T-helper 2 cell (primary cell): ENCODE measurements at regions not wholly inside any gene's neighbourhood (a gene's known extent, or its start where the extent isn't known, plus 50 kb on each side); places are given as distances from the start of the nearest gene placed in this dataset.

ENCODE experiments used
- DNase-seq, 5 experiments: peaks; one replicate each; pipeline versions ENCODE4 v3.0.0 to v3.0.0-alpha.2; 2012 to 2022

DNA sequence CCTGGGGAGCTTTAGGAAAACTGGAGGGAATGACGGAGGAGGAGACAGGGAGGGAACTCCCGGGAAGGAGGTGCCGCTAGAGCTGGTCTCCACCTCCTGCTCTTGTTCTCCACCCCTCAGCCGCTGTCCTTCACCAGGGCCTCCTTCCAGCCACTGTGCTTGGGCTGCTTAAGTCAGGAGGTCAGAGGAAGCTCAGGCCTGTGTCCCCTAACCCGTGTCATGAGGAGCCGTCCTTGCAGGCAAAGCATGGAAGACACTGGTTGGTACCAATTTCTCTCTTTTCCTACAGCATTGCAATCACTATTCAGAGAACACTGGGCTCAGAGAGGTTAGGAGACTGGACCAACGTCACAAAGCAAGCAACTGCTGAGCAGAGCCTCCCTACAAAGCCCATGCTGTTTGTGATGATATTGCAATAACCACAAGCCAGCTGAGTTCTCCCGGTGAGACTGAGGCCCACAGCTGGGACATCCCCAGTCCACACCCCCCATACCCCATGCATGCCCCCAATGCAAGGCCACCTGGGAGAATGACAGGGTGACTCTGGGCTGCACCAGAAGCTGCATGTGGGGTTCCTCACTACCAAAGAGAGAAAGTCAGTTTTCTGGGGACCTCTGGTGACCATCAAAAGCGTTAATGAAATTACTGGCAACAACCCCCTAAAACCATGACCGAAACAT is 427.5 kb downstream of the NPHP4 start:
- no peak for DNase-seq

DNA sequence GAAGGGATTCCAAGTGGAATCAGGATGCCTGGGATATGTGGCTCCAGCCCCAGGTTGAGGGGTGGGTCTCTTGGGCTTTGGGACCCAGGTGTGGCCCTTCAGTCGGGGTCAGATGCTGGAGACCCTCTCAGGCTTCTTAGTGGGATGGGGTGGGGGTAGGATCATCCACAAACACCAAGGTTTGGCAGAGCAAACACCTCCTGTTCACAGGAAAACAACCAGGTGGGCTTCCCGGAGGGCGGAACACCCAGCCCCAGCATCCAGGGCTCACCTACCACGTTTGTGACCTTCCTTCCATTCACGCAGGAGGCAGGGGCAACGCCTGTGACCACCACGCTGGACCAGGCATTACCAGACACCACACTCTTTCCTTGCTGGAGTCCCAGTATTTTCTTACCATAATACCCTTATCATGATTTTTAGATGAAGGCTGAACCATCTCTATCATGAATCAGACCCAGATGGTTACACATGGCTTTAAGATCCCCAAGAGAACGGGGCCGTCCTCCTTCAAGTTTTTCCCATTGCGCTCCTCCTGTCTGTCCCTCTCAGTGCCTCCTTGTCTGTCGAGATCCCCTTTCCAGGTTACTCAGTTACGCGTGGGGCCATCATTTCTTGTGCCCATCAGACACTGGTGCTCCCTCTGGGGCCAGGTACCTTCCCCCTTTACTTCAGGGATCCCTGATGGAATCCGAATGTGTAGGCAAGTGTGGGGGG is 428.2 kb downstream of the NPHP4 start:
- DNase-seq: no peak

DNA sequence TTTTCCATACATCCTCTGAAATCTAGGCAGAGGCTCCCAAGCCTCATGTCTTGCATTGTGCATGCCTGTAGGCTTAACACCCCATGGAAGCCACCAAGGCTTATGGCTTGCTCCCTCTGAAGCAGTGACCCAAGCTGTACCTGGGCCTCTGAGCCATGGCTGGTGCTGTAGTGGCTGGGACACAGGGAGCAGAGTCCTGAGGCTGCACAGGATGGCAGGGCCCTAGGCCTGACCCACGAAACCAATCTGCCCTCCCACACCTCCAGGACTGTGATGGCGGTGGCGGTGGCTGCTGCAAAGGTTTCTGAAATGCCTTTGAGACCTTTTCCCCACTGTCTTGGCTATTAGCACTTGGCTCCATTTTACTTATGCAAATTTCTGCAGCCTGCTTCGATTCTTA is 429.5 kb downstream of the NPHP4 start:
- no peak for DNase-seq

DNA sequence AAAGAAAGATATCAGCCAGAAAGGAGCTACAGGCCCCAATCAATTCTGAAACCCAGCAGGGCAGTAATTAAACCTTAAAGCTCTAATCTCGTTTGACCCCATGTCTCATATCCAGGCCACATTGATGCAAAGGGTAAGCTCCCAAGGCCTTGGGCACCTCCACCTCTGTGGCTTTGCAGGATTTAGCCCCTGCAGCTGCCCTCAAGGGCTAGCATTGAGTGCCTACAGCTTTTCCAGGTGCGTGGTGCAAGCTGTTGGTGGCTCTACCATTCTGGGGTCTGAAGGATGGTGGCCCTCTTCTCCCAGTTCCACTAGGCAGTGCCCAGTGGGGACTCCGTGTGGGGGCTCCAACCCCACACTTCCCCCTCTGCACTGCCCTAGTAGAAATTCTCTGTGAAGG is 429.9 kb downstream of the NPHP4 start:
- no peak for DNase-seq

DNA sequence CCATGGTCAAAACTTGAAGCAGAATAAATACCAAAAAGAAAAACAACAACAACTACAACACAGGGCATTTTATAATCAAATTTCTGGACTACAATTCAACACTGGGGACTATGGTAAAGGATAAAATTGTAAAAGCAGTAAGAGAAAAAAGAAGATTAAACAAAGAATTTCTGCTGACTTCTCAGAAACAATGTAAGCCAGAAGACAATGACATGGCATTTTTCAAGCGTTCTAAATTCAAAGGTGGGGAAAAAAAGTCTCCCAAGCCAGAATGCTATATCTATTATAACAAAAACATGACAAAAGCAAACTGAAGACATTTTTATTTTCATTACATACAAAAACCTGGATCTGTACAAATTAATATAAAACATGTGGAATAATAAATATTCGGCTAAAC is 433.1 kb downstream of the NPHP4 start:
- DNase-seq: no peak

DNA sequence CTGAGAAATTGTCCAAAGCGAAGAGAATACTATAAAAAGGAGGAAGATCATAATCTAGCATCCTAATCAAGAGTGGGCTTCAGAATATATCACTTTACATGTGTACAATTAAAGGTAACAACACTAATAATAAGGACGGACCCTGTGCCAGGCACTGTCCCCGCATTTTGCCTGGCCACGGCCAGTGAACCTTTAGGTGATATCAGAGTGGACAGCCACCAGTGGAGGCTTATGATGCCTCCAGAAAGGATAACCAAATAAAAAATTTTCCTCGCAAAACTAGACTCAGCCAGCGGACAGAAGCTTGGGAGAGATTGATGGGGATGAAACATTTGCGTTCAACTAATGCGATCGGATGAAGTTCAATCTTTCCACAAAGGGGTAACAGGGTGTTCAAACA is 436.4 kb downstream of the NPHP4 start:
- no peak for DNase-seq

DNA sequence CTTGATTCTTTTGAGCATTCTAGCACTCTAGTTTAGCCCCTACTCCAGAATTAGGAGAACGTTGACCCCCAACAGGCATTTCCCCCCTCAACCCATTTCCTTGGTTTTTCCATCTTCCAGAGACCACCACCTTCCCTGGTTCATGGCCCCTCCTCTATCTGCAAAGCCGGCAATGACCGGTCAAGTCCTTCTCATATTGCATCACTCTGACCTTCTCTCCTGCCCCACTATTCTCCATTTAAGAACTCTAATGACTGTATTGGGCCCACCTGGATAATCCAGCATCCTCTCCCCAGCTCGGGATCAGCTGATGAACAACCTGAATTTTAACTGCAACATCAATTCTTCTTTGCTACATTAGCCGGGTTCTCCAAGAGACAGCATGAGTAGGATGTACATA is 437.4 kb downstream of the NPHP4 start:
- DNase-seq: no peak

DNA sequence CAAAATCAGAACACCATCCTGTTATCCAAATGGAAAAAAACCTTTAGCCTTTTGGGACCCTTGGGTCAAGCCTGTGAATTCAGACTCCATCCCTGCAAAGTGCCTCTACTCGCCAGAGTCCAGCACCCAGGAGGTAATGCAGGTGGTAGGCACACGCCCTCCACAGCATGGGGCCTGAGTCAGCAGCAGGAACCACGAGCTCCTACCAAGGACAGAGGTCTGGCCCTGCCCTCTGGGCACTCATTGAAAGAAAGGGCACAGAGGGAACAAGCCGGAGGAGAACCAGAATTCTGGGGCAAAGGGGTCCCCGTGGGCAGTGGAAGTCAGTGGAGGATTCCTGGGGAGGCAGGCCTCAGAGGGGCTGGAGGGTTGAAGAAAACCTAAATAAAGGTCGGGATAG is 438.1 kb downstream of the NPHP4 start:
- no peak for DNase-seq

DNA sequence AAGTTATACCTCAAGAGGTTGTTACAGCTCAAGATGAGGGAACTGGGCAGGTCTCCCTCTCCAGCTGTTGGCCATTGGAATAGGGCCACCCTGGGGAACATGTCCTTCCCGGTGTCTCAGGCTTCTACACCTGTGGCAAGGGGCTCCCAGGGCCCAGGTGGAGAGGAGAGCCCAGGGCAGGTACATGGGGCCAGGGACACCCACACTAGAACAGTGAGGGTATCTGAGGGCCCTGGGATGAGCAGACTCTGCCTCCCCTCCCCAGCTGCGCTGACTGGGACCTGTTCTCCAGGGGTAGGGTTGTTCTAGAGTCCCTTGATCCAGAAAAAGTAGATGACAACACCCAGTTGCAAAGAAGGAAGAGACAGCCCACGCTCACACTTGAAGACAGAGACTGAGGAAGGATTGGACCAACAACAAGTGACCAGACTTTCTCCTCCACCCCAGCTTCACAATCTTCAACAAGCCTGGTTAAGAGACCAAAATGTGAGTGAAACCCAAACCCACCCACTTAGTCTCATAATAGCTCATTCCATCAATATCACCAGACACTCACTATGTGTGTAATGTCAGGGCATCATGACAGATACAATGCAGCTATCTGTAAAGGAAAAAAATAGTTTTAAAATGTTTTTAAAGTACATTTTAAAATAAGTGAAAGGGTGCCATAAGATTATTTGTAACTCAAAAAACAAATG is 439.3 kb downstream of the NPHP4 start:
- DNase-seq: no peak

DNA sequence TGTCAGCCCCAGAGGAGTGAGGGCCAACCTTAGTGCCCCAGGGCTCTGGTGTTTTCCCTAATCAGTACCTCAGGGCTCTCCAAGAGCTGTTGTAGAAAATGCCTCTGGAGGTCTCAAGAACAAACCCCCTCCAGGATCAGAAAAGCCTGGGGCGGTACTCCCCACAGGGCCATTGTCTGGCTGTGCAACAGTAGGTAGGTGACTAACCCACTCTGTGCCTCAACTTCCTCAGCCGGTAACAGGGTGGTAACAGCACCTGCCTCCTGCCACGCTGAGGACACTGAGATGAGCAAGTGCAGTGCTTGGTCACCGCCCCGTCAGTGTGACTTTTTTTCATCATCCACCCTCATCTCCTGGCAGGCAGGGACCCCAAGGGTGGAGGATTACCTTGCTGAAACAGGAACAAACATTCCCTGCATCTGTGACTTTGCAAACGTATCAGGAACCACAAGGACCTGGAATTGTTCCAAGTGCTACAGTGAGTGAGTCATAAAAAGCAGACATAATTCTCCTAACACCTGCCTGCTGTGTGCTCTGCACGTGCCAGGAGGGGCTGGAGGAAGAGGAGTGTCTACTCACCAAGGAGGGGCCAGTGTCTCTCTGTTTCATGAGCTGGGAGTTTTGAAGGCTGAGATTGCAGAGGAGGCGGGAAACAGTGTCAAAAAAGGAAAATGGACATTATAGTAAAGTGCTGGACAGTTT is 440.8 kb downstream of the NPHP4 start:
- DNase-seq: no peak

DNA sequence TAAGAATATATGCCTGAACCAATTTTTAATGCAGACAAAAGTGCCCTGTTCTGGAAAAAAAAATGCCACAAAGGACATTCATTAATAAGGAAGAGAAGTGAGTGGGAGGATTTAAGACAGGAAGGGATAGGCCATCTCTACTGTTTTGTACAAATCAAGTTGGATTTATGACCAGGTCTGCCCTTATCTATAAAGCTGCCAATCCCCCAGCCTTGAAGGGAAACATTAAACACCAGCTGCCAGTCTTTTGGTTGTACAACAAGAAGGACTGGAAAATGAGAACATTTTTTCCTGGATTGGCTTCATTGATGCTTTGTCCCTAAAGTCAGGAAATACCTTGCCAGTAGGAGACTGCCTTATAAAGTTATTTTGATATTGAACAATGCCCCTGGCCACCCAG is 444.0 kb downstream of the NPHP4 start:
- DNase-seq: no peak

DNA sequence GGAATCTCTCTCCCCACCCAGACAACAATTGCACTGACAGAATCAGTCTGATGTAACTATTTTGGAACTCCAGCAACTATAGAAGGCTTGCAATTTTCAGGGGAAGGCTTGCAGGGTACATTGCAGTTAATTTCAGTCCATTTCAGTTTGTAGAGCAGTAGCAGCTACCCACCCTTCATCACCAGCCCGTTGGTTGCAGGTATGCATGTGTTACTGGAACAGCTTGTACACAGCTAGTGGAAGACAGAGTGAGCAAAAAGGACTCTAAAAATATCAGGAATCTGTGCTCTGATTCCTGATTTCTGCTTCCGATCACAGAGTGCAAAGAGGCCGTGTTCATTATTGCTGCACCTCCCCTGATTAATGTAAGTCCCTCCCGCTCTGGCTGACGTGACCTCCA is 449.0 kb downstream of the NPHP4 start:
- DNase-seq: no peak

DNA sequence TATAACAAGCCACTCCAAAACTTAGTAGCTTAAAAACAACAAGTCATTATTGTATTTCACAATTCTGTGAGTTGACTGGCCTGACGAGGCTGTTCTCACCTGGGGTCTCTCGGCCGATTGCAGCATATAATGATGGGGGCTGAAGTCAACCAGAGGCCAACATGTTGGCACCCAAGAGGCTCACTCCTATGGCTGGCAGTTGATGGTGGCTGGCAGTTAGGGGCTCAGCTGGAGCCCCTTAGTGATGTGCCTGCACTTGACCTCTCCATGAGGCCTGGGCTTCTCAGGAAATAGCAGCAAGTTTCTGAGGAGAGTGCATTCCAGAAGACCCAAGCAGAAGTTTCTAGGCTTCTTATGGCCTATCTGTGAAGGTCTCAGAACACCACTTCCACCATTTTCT is 459.4 kb downstream of the NPHP4 start:
- DNase-seq: no peak

DNA sequence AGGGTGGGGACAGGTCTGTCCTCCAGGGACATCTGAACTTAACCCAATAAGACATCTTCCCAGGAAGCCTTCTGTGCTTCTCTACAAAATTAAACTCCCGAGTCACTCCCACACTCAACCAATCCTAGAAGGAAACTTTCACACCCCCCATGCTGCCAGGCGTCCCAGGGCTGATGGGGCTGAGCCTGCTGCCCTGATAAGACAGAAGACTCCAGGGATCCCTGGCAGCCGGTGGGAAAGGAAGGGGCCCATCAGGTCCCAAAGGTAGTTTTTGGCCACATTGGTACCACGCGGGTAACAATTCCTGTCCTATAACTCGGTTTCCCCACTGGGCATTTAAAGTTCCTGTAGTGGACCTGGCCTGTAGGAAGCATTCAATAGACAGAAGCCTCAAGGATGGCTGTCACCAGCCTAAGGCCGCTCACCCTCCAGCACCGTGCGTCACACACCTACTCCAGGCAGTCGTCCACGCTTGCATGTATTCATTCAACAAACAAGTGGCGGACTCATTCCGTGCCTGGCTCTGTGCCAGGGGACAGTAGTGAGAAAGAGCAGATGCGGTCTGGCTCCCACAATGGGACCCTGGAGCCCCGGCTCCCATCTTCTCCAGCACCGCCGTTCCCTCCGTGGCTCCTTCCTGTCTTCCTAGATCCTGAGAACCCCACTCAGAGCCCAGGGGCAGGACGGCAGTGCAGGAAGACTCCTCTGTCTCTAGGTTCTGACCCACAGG is 465.2 kb downstream of the NPHP4 start:
- no peak for DNase-seq

DNA sequence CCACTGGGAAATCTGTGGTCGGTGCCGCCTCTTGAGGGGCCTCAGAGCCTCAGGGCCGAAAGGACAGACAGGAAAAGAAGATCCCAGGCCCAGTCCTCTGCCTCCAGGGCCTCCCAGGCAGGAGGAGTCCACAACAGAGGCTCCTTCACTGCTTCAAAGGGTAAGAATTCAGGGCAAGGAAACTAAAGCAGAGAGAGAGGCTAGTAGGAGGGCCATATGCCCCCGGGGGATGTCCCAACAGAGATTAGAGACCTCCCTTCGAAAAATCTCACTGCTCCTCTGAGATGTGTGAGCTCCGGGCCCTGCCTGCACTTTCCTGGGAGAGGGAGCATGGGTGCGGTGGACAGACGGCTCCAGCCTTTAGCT is 465.9 kb downstream of the NPHP4 start:
- DNase-seq: no peak

DNA sequence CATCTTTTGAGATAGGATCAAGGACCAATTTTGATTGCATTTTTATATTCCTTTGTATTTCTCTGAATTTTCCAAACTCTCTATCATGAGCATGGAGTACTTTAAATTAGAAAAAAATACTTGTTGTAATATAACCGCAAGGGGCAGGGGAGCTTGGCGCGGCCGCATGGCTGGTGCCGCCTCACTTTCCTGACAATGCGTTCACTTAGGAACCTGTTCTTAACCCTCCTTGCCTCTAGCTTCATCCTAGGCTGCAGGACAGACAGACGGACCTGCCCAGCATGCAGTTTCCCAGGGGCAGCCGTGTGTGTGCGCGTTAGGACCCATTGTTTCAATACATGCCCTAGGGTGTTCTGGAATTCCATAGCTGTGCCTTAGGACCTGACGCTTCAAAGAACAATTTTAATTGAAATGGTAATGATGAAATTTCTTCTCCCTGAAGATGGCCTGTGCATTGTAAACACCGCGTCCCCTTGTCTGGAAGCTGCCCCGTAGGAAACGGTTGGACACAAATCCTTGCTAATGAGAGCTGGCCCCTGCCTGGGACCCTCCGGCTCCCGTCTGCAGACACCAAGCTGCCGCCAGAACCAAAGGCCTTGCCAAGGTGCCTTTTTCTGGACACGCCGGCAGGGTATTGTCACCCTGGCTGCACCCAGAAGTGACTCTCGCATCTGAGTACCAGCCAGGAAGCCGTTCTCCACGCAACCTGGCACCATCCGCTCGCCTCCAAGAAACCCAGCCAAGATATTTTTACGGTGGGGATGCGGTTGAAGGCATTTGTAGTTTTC is 466.4 kb downstream of the NPHP4 start:
- DNase-seq: no peak

DNA sequence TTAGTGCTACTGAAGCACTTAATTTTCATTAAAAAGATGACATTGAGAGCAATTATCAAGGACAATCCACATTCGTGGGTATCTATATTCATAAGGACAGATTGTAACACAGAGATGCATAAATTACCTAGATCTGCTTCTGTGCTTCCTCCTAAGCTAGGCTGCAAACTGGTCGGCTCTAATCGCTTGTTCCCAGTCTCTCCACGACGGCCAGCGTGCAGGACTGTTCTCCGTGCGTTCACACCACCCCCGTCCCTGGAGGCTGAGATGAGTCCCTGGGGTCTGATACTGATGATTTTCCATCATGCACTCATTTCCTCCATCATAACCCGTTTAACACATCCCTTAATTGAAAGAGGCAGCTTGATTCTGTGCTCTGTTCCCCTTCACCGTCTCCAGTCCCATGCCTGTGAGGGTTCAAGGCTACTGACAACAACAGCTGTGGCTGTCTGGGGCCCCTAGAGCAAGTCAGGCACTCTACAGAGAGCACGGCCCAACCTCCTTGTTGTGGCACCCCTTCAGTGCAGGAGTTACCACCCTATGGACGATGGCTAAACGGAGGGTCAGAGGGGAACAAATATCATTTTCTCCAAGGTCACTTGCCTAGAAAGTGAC is 469.6 kb downstream of the NPHP4 start:
- DNase-seq: no peak

DNA sequence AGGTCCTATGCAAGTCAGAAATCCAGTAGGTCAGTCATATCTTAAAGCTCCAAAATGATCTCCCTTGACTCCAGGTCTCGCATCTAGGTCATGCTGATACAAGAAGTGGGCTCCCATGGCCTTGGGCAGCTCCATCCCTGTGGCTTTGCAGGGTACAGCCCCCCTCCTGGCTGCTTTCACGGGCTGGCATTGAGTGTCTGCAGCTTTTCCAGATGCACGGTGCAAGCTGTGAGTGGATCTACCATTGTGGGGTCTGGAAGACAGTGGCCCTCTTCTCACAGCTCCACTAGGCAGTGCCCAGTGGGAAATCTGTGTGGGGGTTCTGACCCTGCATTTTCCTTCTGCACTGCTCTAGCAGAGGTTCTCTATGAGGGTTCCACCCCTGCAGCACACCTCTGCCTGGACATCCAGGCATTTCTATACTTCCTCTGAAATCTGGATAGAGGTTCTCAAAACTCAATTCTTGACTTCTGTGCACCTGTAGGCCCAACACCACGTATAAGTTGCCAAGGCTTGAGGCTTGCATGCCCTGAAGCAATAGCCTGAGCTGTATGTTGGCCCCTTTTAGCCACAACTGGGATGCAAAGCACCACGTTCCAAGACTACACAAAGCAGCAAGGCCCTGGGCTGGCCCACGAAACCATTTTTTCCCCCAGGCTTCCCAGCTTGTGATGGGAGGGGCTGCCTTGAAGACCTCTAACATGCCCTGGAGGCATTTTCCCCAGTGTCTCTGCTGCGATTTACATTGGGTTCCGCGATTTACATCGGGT is 472.7 kb downstream of the NPHP4 start:
- no peak for DNase-seq

DNA sequence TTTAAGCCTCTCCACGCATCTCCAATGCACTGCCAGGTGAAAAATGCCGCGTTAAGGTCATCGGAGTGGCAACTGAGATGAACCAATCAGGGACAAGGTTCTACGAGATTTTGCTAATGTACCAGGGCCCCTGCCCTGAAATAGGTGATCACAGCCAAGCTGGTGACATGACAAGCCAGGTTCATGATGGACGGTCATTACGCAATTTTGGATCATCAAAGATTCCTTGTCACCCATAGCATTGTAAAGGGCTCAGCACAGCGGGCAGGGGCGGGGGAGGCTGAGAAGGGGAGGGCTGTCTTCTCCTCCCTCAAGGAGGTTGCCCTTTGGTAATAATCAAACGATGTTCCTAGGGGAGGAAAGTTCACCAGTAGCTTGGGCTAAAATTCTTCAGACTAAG is 475.5 kb downstream of the NPHP4 start:
- no peak for DNase-seq

DNA sequence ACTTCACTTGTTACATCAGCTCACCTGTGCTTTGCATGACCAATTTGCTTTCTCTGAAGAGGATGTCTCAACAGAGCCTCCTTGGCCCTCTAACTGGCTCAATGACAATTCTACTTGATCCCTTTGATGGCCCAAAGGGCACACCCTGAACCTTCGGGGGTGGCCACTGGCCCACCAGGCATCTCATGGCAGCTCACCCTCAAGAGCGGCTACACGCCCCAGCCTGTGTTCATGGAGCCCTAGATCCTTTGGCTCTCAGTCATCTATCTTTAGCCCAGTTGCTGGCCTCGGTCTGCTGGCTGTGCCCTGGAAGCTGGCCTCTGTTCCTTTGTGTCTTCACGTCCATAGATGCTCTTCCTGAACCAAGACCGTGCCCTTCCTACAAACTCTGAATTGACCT is 476.7 kb downstream of the NPHP4 start:
- DNase-seq: no peak
